HUES64 (cell line): ENCODE measurements at regions not wholly inside any gene's neighbourhood (a gene's known extent, or its start where the extent isn't known, plus 50 kb on each side); places are given as distances from the start of the nearest gene placed in this dataset.

Experiments
- H3K27ac ChIP-seq: 2 replicates; pipeline ENCODE4 v1.7.0; 2013; ENCODE audit warnings: low read depth, low read length, inconsistent platforms
- H3K27me3 ChIP-seq: 2 replicates; pipeline ENCODE4 v1.6.1; 2013; ENCODE audit warnings: mild to moderate bottlenecking, low read length; ENCODE audit not compliant: insufficient read depth
- H3K36me3 ChIP-seq: 2 replicates; pipeline ENCODE4 v1.6.1; 2013; ENCODE audit warnings: mild to moderate bottlenecking, low read length; ENCODE audit not compliant: insufficient read depth
- H3K4me1 ChIP-seq: 2 replicates; pipeline ENCODE4 v1.6.1; 2013; ENCODE audit warnings: mild to moderate bottlenecking, low read length, moderate library complexity; ENCODE audit not compliant: insufficient read depth
- H3K4me3 ChIP-seq: 2 replicates; pipeline ENCODE4 v1.5.1; 2013; ENCODE audit warnings: mild to moderate bottlenecking, low read length, moderate library complexity
- H3K9ac ChIP-seq: 2 replicates; pipeline ENCODE4 v1.6.1; 2013; ENCODE audit warnings: mild to moderate bottlenecking, low read depth, low read length
- H3K9me3 ChIP-seq: 2 replicates; pipeline ENCODE4 v1.6.1; 2013; ENCODE audit warnings: low read depth, low read length; ENCODE audit not compliant: insufficient read depth
- WGBS: fragments of 150-250, 120-280 bp; methylation state at CpG from one replicate; pipeline ENCODE4 v1.1.7; 2013; ENCODE audit warnings: missing lambda C conversion rate; 5-methylcytosine and 5-hydroxymethylcytosine counted together

DNA sequence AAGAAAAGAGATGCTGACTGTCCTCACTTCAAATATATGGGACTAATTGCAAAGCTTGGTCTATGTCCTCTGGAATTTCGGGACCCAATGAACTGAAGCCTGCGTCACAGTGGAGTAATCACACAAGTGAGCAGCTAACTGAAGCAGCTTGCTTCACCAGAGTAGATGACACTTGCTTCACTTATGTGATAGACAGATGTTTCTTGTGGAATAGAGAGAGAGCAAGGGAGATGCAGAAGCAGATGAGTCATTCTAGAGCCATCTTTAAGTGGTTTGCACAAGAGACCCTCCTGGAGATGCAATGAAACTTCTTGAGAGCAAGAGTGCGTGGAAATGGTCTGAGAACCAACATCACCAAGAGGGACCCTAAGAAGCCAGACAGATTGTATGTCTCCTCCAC, 1537.1 kb upstream of the FLRT2 start:
- no peak overlapping the region for H3K9ac ChIP-seq
- no peaks in the 10 kb centered on the region for H3K9me3 ChIP-seq
- H3K4me1 ChIP-seq: no peaks in the 10 kb centered on the region
- no peak overlapping the region for H3K27ac ChIP-seq
- no peak overlapping the region for H3K4me3 ChIP-seq
- H3K27me3 ChIP-seq: no peaks in the 10 kb centered on the region
- WGBS: 94% methylated on average over 3 of the region's 3 CpGs
- no peaks in the 10 kb centered on the region for H3K36me3 ChIP-seq

- Histone ChIP-seq H3K27ac (no peak overlapping the region), H3K36me3 (no peaks in the 10 kb centered on the region), H3K9me3 (no peaks in the 10 kb centered on the region), H3K9ac (no peak overlapping the region), H3K4me3 (no peak overlapping the region), H3K4me1 (no peaks in the 10 kb centered on the region), H3K27me3 (no peaks in the 10 kb centered on the region)
- WGBS: 100% methylated on average over 1 of the region's 2 CpGs
Measured at GRCh38 chr14:83993545-83993944, 1536.4 kb upstream of the FLRT2 start.

DNA sequence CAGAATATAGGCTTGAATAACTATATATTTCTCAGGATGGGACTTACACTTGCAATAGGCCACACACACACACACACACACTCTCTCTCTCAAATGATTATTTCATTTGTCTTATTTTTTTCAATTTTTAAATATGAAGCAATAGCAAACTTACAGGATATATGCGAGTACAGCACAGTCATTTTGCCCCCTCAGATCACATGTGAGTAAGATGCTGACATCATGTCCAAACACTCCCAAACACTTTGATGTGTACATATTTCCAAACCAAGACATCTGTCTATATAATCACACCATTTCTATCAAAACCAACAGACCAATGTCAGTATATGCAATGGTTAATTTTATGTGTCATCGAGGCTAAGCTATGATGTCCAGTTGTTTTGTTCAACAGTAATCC, 1535.9 kb upstream of the FLRT2 start:
- WGBS: 100% methylated on average over 1 of the region's 2 CpGs

GRCh38 chr14:84001023-84001422, 1528.9 kb upstream of the FLRT2 start:
- H3K27ac ChIP-seq: no peak overlapping the region
- no peak overlapping the region for H3K9ac ChIP-seq
- H3K4me1 ChIP-seq: 0 out of 2 replicates have a peak, but pooled peaks cover 4% of the 10 kb centered on the region
- H3K9me3 ChIP-seq: no peaks in the 10 kb centered on the region
- no peaks in the 10 kb centered on the region for H3K27me3 ChIP-seq
- no peak overlapping the region for H3K4me3 ChIP-seq
- H3K36me3 ChIP-seq: no peaks in the 10 kb centered on the region
- 94% methylated on average over 3 of the region's 3 CpGs for WGBS

More for the DNA sequence above, 1535.9 kb upstream of the FLRT2 start:
- Histone ChIP-seq H3K36me3 (no peaks in the 10 kb centered on the region), H3K4me1 (no peaks in the 10 kb centered on the region), H3K27ac (no peak overlapping the region), H3K27me3 (no peaks in the 10 kb centered on the region), H3K4me3 (no peak overlapping the region), H3K9ac (no peak overlapping the region), H3K9me3 (no peaks in the 10 kb centered on the region)

GRCh38 chr14:84003346-84003745, 1526.6 kb upstream of the FLRT2 start:
- Histone ChIP-seq H3K36me3 (no peaks in the 10 kb centered on the region), H3K9ac (no peak overlapping the region), H3K4me1 (0 out of 2 replicates have a peak, but pooled peaks cover 4% of the 10 kb centered on the region), H3K4me3 (no peak overlapping the region), H3K27ac (no peak overlapping the region), H3K27me3 (no peaks in the 10 kb centered on the region), H3K9me3 (no peaks in the 10 kb centered on the region)

DNA sequence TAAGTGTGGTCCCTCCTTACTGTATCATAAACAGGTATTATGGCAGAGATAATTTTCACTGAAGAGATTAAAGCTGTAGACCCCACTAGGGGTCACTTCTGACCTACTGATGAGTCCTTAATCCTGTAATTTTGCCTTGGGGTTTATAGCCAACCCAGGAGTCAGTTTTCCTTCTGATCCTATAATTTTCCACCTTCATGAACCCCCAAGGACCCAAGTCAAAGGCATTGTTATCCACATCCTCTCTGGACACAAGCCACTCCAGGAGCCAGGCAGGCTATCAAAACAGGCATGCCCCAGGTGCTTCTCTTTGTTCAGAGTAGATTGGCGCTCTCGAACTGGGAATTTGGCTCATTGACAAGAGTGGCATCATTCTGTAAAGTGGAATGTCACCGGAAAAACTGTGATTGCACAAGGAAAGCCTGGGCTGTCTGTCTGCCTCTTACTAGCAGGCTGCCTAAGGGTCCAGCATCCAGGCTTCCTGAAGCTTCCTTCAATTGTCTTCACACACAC, 1523.2 kb upstream of the FLRT2 start:
- Histone ChIP-seq H3K4me3 (no peak overlapping the region), H3K36me3 (no peaks in the 10 kb centered on the region), H3K27ac (no peak overlapping the region), H3K4me1 (0 out of 2 replicates have a peak, but pooled peaks cover 4% of the 10 kb centered on the region), H3K27me3 (no peaks in the 10 kb centered on the region), H3K9ac (no peak overlapping the region), H3K9me3 (no peaks in the 10 kb centered on the region)
- WGBS: 95% methylated on average over 3 of the region's 3 CpGs

DNA sequence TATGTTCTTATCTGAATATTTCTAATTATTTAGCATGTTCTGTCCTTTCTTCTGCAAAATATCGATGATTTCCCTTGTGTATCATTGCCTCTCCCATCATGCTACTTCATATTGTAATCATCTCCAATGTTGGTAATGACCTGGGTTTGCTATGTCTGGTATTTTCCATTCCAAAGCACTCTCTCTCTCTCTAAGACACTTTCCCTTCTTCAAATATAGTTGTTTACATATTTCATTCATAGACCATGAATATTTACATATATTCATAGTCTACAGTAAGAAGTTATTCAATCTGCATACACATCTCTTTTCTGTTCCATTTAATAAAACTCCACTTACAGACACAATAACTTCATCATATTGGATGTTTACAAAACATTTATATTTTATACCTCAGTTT, 1516.5 kb upstream of the FLRT2 start:
- Histone ChIP-seq H3K27ac (no peak overlapping the region), H3K4me1 (no peaks in the 10 kb centered on the region), H3K27me3 (no peaks in the 10 kb centered on the region), H3K9me3 (no peaks in the 10 kb centered on the region), H3K9ac (no peak overlapping the region), H3K4me3 (no peak overlapping the region), H3K36me3 (no peaks in the 10 kb centered on the region)
- WGBS: no CpG with 5 or more reads among the region's 1 CpG

GRCh38 chr14:84017495-84017894, 1512.4 kb upstream of the FLRT2 start:
- Histone ChIP-seq H3K27ac (no peak overlapping the region), H3K9ac (no peak overlapping the region), H3K4me1 (no peaks in the 10 kb centered on the region), H3K9me3 (0 out of 2 replicates have a peak, but pooled peaks cover 4% of the 10 kb centered on the region), H3K4me3 (no peak overlapping the region), H3K36me3 (no peaks in the 10 kb centered on the region), H3K27me3 (no peaks in the 10 kb centered on the region)
- WGBS: 94% methylated on average over 7 of the region's 7 CpGs

GRCh38 chr14:84021433-84021832, 1508.5 kb upstream of the FLRT2 start:
- H3K4me1 ChIP-seq: no peaks in the 10 kb centered on the region
- H3K27ac ChIP-seq: no peak overlapping the region
- no peak overlapping the region for H3K4me3 ChIP-seq
- 0 out of 2 replicates have a peak, but pooled peaks cover 4% of the 10 kb centered on the region for H3K9me3 ChIP-seq
- no peaks in the 10 kb centered on the region for H3K27me3 ChIP-seq
- no peak overlapping the region for H3K9ac ChIP-seq
- H3K36me3 ChIP-seq: no peaks in the 10 kb centered on the region

GRCh38 chr14:84024231-84024820, 1505.6 kb upstream of the FLRT2 start:
- WGBS: 97% methylated on average over 6 of the region's 6 CpGs
- H3K4me1 ChIP-seq: no peaks in the 10 kb centered on the region
- no peak overlapping the region for H3K9ac ChIP-seq
- no peak overlapping the region for H3K27ac ChIP-seq
- no peaks in the 10 kb centered on the region for H3K27me3 ChIP-seq
- no peaks in the 10 kb centered on the region for H3K36me3 ChIP-seq
- H3K9me3 ChIP-seq: 0 out of 2 replicates have a peak, but pooled peaks cover 4% of the 10 kb centered on the region
- no peak overlapping the region for H3K4me3 ChIP-seq

GRCh38 chr14:84025106-84026012, 1504.6 kb upstream of the FLRT2 start:
- WGBS: 94% methylated on average over 8 of the region's 8 CpGs
- Histone ChIP-seq H3K4me1 (no peaks in the 10 kb centered on the region), H3K9ac (no peak overlapping the region), H3K9me3 (0 out of 2 replicates have a peak, but pooled peaks cover 4% of the 10 kb centered on the region), H3K27ac (no peak overlapping the region), H3K4me3 (no peak overlapping the region), H3K36me3 (no peaks in the 10 kb centered on the region), H3K27me3 (no peaks in the 10 kb centered on the region)
